ENCODE measurements at regions not wholly inside any gene's neighbourhood (a gene's known extent, or its start where the extent isn't known, plus 50 kb on each side); places are given as distances from the start of the nearest gene placed in this dataset.

GRCh38 chr6:119736296-119737021 lies 386.9 kb upstream of the MAN1A1 start:
- no peaks in the 10 kb centered on the region for H3K9me2 ChIP-seq (ENCODE audit: insufficient read depth, low read length)
- H2AFZ ChIP-seq (ENCODE audit: low read depth, low read length) = no peak overlapping the region
- H3K9me3 ChIP-seq (ENCODE audit: low read length) = no peaks in the 10 kb centered on the region
- H3F3A ChIP-seq (ENCODE audit: insufficient read depth, low read length, poor library complexity, severe bottlenecking) = no peaks in the 10 kb centered on the region
- peak overlapping the region; percentile 7 for H3K4me3 ChIP-seq (ENCODE audit: low read length)
- TF ChIP-seq EP300 (conservative IDR thresholded peaks at IDR 0.05; ENCODE audit: poor library complexity, severe bottlenecking) (peak; percentile 32), RAD21 (conservative IDR thresholded peaks at IDR 0.05) (peak; percentile 28), EZH2 (IDR thresholded peaks at IDR 0.05; ENCODE audit: borderline replicate concordance, insufficient read depth, low read length, poor library complexity, severe bottlenecking) (no peak)
- H3K4me2 ChIP-seq (ENCODE audit: low read length) = no peak overlapping the region
- no peaks in the 10 kb centered on the region for H3K27me3 ChIP-seq (ENCODE audit: insufficient read depth, low read depth, low read length)
- H3K27ac ChIP-seq (ENCODE audit: low read length) = no peak overlapping the region
- no peaks in the 10 kb centered on the region for H3K36me3 ChIP-seq (ENCODE audit: insufficient read depth, low read length)
- no peaks in the 10 kb centered on the region for H4K20me1 ChIP-seq (ENCODE audit: insufficient read depth)
- no peak overlapping the region for H3K9ac ChIP-seq (ENCODE audit: low read length)
- H3K79me2 ChIP-seq (replicated peaks; ENCODE audit: insufficient read depth, low read length) = no peaks in the 10 kb centered on the region

- H3K4me3 ChIP-seq (ENCODE audit: low read length) = no peak overlapping the region
- H2AFZ ChIP-seq (ENCODE audit: low read depth, low read length) = no peak overlapping the region
- TF ChIP-seq EP300 (conservative IDR thresholded peaks at IDR 0.05; ENCODE audit: poor library complexity, severe bottlenecking) = no peak
- no peak for TF ChIP-seq REST (IDR thresholded peaks at IDR 0.05; ENCODE audit: borderline replicate concordance)
- TF ChIP-seq POLR2AphosphoS5 (IDR thresholded peaks at IDR 0.05) = no peak
- TF ChIP-seq EZH2 (IDR thresholded peaks at IDR 0.05; ENCODE audit: borderline replicate concordance, insufficient read depth, low read length, poor library complexity, severe bottlenecking) = no peak
- no peak for TF ChIP-seq CTCF (IDR thresholded peaks at IDR 0.05; ENCODE audit: poor library complexity, severe bottlenecking)
- TF ChIP-seq TAF1 (IDR thresholded peaks at IDR 0.05; ENCODE audit: low read depth) = no peak
- TF ChIP-seq MXI1 (conservative IDR thresholded peaks at IDR 0.05; ENCODE audit: poor library complexity, severe bottlenecking) = no peak
- TF ChIP-seq SMC3 (conservative IDR thresholded peaks at IDR 0.05; ENCODE audit: poor library complexity) = no peak
- TF ChIP-seq RAD21 (conservative IDR thresholded peaks at IDR 0.05) = no peak
Measured at GRCh38 chr6:119735530-119735929, 386.0 kb upstream of the MAN1A1 start.

More at GRCh38 chr6:119735530-119735929, 386.0 kb upstream of the MAN1A1 start:
- H3K4me2 ChIP-seq (ENCODE audit: low read length) = no peak overlapping the region
- H3F3A ChIP-seq (ENCODE audit: insufficient read depth, low read length, poor library complexity, severe bottlenecking) = no peaks in the 10 kb centered on the region
- H3K9me2 ChIP-seq (ENCODE audit: insufficient read depth, low read length) = no peaks in the 10 kb centered on the region
- no peaks in the 10 kb centered on the region for H4K20me1 ChIP-seq (ENCODE audit: insufficient read depth)
- H3K27ac ChIP-seq (ENCODE audit: low read length) = no peak overlapping the region
- H3K79me2 ChIP-seq (replicated peaks; ENCODE audit: insufficient read depth, low read length) = no peaks in the 10 kb centered on the region
- no peaks in the 10 kb centered on the region for H3K27me3 ChIP-seq (ENCODE audit: insufficient read depth, low read depth, low read length)
- H3K9me3 ChIP-seq (ENCODE audit: low read length) = no peaks in the 10 kb centered on the region
- no peaks in the 10 kb centered on the region for H3K36me3 ChIP-seq (ENCODE audit: insufficient read depth, low read length)
- no peak overlapping the region for H3K9ac ChIP-seq (ENCODE audit: low read length)

All from neural cell (in vitro differentiated cells).